ENCODE measurements at regions not wholly inside any gene's neighbourhood (a gene's known extent, or its start where the extent isn't known, plus 50 kb on each side); places are given as distances from the start of the nearest gene placed in this dataset.

DNA sequence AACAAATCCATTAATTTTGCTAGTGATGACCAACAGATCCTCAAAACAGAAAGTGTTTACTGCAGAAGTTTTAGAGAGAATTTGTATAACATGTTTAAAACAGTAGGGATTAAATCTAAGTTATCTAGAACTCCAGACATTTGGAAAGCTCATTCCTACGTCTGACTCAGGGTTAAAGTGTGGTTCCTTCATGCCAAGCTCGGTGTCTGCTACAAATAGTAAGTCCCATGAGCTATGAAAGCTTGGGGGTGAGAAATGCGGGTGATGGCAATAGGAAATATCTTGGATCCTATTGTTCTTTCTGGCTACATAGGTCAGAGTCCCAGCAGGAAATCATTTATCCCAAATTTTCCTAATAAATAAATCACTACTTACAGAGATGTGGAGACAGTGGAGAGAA lies 867.1 kb downstream of the UQCRFS1 start:
- no peak for DNase-seq (ENCODE audit: extremely low spot score)
- no peaks in the 10 kb centered on the region for H3K36me3 ChIP-seq (ENCODE audit: insufficient read depth)
- no peak overlapping the region for H3K4me3 ChIP-seq (ENCODE audit: low read depth, low read length)
- no peak overlapping the region for H3K27ac ChIP-seq (ENCODE audit: low read depth)
- no peaks in the 10 kb centered on the region for H3K4me1 ChIP-seq (ENCODE audit: insufficient read depth)
- WGBS = 39% methylated on average over 3 of the region's 3 CpGs

DNA sequence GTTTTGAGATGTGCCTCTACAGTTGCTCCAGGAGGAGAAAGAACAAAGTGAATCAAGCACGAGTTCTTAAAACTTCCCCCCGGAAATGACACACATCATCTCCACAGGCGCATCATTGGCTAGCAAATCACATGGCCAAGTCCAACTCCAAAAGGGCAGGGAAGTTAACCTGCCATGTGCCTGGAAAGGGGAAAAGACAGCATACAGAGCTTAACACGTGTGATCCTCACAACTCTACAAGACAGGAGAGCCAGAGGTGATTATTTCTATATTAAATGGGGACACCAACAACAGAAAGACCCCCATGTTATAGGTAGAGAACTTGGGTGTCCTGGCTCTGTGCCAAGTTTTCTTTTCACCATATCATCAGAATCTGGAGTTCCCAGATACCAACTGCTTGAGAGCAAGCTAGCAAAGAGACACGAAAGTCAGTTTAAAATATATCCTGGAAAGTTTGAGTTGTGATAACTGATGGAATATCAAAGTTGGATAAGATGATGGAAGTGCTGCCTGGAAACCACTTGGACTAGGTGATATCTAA lies 871.1 kb downstream of the UQCRFS1 start:
- H3K36me3 ChIP-seq (ENCODE audit: insufficient read depth) = no peaks in the 10 kb centered on the region
- H3K4me1 ChIP-seq (ENCODE audit: insufficient read depth) = no peaks in the 10 kb centered on the region
- WGBS = 83% methylated on average over 5 of the region's 5 CpGs
- no peak overlapping the region for H3K4me3 ChIP-seq (ENCODE audit: low read depth, low read length)
- no peak for DNase-seq (ENCODE audit: extremely low spot score)
- no peak overlapping the region for H3K27ac ChIP-seq (ENCODE audit: low read depth)

DNA sequence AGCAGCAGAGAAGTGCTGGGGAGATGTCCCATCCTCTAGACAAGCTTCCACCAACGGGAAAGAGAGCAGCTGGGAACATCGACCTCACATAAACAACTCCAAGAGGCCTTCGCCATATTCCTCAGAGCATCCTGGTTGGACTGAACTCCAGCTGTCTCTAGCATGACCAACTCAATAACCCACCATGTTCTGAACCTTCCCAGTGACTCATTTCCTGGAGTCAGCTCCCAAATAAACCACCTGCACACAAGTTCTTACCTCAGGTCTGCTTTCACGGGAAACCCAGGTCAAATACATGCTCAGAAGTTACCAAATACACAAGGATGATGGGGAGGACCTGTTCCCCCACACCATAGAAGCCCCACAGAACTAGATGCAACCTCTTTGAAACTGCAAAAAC lies 878.5 kb downstream of the UQCRFS1 start:
- Histone ChIP-seq H3K4me1 (ENCODE audit: insufficient read depth) (no peaks in the 10 kb centered on the region), H3K36me3 (ENCODE audit: insufficient read depth) (peaks cover 2% of the 10 kb centered on the region), H3K27ac (ENCODE audit: low read depth) (no peak overlapping the region), H3K4me3 (ENCODE audit: low read depth, low read length) (no peak overlapping the region)
- no peak for DNase-seq (ENCODE audit: extremely low spot score)
- WGBS = 62% methylated on average over 4 of the region's 4 CpGs

DNA sequence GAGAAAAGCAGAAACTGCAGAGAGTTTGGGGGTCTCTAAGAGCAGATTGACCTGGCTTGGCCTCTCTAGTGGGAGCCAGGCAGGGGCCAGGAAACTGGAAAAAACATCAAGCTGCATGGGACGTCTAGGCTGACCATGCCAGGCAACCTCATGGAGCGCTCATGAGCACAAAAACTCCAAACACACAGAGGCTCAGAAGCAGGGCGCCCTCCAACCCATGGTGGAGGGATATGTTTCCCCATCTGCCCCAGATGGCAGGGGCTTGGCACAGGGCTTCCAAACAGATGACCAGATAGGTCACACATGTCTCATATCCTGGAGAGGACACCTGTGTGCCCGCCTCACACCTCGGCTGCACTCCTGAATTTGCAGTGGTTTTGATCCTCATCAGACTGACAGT lies 879.0 kb downstream of the UQCRFS1 start:
- no peak for DNase-seq (ENCODE audit: extremely low spot score)
- Histone ChIP-seq H3K36me3 (ENCODE audit: insufficient read depth) (peaks cover 2% of the 10 kb centered on the region), H3K27ac (ENCODE audit: low read depth) (no peak overlapping the region), H3K4me3 (ENCODE audit: low read depth, low read length) (no peak overlapping the region), H3K4me1 (ENCODE audit: insufficient read depth) (no peaks in the 10 kb centered on the region)
- 79% methylated on average over 5 of the region's 5 CpGs for WGBS

DNA sequence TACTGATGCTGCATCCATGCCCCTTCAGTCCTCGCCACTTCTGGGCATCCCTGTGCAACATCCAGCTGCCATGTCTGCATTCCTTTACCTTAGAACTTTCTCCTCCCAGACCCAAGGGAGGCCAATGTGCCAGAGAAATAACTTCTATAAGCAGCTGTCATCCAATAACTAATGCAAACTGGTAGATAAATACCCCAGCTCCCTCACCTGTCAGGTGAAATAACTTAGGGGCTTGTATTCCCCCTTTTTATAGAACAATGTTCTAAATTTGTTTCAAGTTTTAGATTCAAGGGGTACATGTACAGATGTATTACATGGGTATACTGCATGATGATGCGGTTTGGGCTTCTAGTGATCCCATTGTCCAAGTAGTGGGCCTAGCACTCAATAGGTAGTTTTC lies 880.1 kb downstream of the UQCRFS1 start:
- no peak overlapping the region for H3K4me3 ChIP-seq (ENCODE audit: low read depth, low read length)
- WGBS = 92% methylated on average over 2 of the region's 2 CpGs
- no peak for DNase-seq (ENCODE audit: extremely low spot score)
- H3K36me3 ChIP-seq (ENCODE audit: insufficient read depth) = peaks cover 2% of the 10 kb centered on the region
- H3K27ac ChIP-seq (ENCODE audit: low read depth) = no peak overlapping the region
- no peaks in the 10 kb centered on the region for H3K4me1 ChIP-seq (ENCODE audit: insufficient read depth)

DNA sequence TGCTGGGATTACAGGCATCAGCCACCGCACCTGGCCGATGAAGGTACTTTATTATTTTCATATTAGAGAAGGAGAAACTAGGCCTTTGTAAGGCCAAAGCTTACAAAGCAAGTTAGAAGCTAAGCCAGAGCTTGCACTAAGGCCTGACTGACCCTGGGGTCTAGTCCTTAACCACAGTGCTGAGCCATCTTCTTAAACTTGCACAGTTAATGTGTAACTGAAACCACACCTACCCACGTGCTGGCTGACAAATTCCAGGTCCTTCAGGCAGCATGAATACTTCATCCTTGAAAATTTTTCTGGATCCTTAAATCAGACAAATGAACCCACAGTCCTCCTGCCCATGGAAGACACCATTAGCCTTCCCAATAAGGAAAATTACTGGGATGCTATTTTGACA lies 880.6 kb downstream of the UQCRFS1 start:
- DNase-seq (ENCODE audit: extremely low spot score) = no peak
- Histone ChIP-seq H3K27ac (ENCODE audit: low read depth) (no peak overlapping the region), H3K36me3 (ENCODE audit: insufficient read depth) (peaks cover 2% of the 10 kb centered on the region), H3K4me3 (ENCODE audit: low read depth, low read length) (no peak overlapping the region), H3K4me1 (ENCODE audit: insufficient read depth) (no peaks in the 10 kb centered on the region)
- WGBS = 78% methylated on average over 3 of the region's 3 CpGs

DNA sequence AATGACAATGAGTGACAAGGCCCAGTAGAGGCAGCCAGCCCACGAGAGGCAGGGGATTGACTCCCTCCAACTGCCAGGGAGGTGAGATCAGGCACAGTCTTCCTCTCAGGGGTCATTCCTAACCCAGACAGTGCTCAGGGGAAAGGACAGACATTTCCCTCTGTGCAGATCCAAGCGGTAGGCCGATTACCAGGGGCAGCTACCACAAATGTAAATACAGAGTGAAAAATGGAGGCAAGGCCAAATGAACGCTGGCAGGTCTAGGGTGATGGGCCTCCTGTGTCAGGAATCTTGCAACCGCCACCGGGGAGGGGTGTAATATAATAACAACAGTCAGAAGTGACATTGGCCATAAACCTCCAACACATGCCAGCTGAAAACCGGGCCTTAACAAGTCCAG lies 881.4 kb downstream of the UQCRFS1 start:
- H3K27ac ChIP-seq (ENCODE audit: low read depth) = no peak overlapping the region
- no peaks in the 10 kb centered on the region for H3K4me1 ChIP-seq (ENCODE audit: insufficient read depth)
- 75% methylated on average over 7 of the region's 7 CpGs for WGBS
- no peak overlapping the region for H3K4me3 ChIP-seq (ENCODE audit: low read depth, low read length)
- peaks cover 2% of the 10 kb centered on the region for H3K36me3 ChIP-seq (ENCODE audit: insufficient read depth)
- no peak for DNase-seq (ENCODE audit: extremely low spot score)

DNA sequence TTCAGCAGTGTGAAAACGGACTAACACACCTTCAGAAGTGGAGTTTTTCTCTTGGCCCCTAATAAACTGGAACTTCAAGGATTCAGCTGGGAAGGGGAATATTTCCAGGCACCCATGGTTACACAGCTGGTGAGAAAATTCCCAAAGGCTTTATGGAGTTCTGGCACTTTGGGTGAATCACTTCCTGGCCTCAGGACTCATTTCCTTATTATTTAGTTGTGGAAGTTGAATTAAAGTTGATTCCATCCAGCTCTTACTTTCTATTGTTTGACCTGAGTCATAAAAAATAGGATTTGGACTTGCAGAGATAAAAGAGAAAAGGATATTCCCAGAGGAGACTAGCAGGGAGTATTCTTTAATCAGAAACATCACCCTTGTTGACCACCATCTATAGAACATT lies 882.1 kb downstream of the UQCRFS1 start:
- Histone ChIP-seq H3K4me3 (ENCODE audit: low read depth, low read length) (no peak overlapping the region), H3K27ac (ENCODE audit: low read depth) (no peak overlapping the region), H3K36me3 (ENCODE audit: insufficient read depth) (peaks cover 2% of the 10 kb centered on the region), H3K4me1 (ENCODE audit: insufficient read depth) (no peaks in the 10 kb centered on the region)
- 55% methylated on average over 1 of the region's 1 CpG for WGBS
- no peak for DNase-seq (ENCODE audit: extremely low spot score)

DNA sequence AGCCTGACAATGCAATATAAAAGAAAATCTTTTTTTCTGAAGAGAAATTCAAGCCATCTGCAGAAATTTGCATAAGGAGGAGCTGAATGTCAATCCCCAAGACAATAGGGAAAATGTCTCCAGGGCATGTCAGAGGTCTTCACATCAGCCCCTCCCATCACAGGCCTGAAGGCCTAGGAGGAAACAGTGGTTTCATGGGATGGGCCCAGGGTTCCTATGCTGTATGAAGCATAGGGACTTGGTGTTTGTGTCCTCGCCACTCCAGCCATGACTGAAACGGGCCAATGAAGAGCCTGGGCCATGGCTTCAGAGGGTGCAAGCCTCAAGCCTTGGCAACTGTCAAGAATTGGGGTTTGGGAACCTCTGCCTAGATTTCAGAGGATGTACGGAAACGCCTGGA lies 883.5 kb downstream of the UQCRFS1 start:
- Histone ChIP-seq H3K4me3 (ENCODE audit: low read depth, low read length) (no peak overlapping the region), H3K36me3 (ENCODE audit: insufficient read depth) (peaks cover 2% of the 10 kb centered on the region), H3K4me1 (ENCODE audit: insufficient read depth) (no peaks in the 10 kb centered on the region), H3K27ac (ENCODE audit: low read depth) (no peak overlapping the region)
- no peak for DNase-seq (ENCODE audit: extremely low spot score)
- WGBS = 76% methylated on average over 4 of the region's 4 CpGs

DNA sequence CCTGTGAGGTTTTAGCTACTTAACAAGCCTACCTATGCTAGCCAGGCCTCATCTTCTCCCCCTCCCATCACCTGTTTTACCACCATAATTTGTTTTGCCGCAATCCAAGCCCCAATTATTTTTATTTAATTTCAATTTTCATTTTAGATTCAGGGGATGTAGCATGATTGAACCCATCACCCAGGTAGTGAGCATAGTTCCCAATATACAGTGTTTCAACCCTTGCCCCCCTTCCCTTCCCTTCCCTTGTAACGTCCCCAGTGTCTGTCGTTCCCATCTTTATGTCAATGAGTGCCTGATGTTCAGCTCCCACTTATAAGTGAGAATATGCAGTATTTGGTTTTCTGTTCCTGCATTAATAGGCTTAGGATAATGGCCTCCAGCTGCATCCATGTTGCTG lies 885.0 kb downstream of the UQCRFS1 start:
- no peaks in the 10 kb centered on the region for H3K36me3 ChIP-seq (ENCODE audit: insufficient read depth)
- no peak overlapping the region for H3K27ac ChIP-seq (ENCODE audit: low read depth)
- H3K4me3 ChIP-seq (ENCODE audit: low read depth, low read length) = no peak overlapping the region
- DNase-seq (ENCODE audit: extremely low spot score) = no peak
- WGBS = 73% methylated on average over 3 of the region's 3 CpGs
- H3K4me1 ChIP-seq (ENCODE audit: insufficient read depth) = no peaks in the 10 kb centered on the region

DNA sequence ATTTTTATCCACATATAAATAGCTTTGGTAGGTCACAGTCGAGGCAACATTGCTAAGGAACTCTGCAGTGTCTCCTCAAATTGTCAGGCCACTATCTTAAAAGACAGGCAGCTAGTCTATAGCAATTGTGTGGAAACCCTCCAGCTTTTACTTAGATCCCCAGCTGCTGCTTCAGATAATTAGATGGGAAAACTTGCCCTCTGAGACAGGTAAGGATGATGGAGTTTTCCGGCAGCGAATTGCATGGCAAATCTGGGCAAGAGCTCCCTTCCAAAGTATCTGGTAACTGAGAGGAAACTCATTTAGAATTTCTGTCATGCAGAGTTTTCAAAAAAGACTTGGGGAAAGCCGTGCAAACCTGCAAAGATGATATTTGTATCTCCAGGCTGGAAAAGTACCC lies 886.2 kb downstream of the UQCRFS1 start:
- Histone ChIP-seq H3K4me1 (ENCODE audit: insufficient read depth) (no peaks in the 10 kb centered on the region), H3K36me3 (ENCODE audit: insufficient read depth) (no peaks in the 10 kb centered on the region), H3K4me3 (ENCODE audit: low read depth, low read length) (no peak overlapping the region), H3K27ac (ENCODE audit: low read depth) (no peak overlapping the region)
- 57% methylated on average over 4 of the region's 4 CpGs for WGBS
- no peak for DNase-seq (ENCODE audit: extremely low spot score)

DNA sequence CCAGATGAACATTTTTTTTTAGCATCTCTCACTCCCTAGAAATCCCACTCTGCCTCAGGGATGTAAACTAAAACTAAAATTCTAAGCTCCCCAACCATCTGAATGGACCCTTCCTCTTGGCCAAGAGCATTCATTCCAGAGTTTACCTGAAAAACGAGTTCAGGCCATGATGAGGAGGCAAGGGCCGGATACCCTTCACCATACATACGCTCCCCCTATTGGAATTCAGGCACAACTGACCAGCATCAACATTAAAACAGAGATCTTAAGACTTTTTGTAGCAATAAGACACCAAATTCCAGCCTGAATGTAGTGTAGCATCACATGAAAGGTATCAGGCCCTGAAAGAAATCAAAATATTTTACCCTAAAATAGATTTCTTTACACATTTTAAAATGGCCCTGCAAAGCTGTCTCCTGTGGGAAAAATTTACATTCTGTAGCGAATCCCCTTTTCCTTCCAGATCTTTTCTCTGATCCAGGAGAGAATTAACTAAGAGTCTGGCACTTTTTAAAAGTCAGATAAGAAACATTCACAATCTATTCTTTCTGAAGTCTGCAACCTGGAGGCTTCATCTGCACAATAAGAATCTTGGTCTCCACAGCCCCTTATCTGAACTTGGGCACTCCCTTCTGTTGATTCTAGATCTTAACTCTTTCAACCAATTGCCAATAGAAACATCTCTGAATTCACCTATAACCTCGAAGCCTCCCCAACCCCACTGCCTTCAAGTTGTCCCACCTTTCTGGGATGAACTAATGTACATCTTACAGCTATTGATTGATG lies 888.5 kb downstream of the UQCRFS1 start:
- Histone ChIP-seq H3K27ac (ENCODE audit: low read depth) (no peak overlapping the region), H3K4me3 (ENCODE audit: low read depth, low read length) (no peak overlapping the region), H3K4me1 (ENCODE audit: insufficient read depth) (no peaks in the 10 kb centered on the region), H3K36me3 (ENCODE audit: insufficient read depth) (no peaks in the 10 kb centered on the region)
- DNase-seq (ENCODE audit: extremely low spot score) = no peak
- WGBS = 57% methylated on average over 5 of the region's 5 CpGs

DNA sequence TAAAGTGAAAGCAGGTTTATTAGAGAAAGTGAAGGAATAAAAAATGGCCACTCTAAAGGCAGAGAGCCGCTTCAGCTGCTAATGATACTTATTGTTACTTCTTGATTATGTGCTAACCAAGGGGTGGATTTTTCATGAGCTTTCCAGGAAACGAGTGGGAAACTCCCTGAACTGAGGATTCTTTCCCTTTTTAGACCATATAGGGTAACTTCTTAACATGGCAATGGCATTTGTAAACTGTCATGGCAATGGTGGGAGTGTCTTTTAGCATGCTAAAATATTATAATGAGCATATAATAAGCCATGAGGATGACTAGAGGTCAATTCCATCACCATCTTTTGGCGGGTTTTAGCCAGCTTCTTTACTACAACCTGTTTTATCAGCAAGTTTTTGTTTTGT lies 890.0 kb downstream of the UQCRFS1 start:
- no peak for DNase-seq (ENCODE audit: extremely low spot score)
- no peak overlapping the region for H3K4me3 ChIP-seq (ENCODE audit: low read depth, low read length)
- H3K36me3 ChIP-seq (ENCODE audit: insufficient read depth) = no peaks in the 10 kb centered on the region
- no peaks in the 10 kb centered on the region for H3K4me1 ChIP-seq (ENCODE audit: insufficient read depth)
- H3K27ac ChIP-seq (ENCODE audit: low read depth) = no peak overlapping the region
- 64% methylated on average over 3 of the region's 3 CpGs for WGBS

DNA sequence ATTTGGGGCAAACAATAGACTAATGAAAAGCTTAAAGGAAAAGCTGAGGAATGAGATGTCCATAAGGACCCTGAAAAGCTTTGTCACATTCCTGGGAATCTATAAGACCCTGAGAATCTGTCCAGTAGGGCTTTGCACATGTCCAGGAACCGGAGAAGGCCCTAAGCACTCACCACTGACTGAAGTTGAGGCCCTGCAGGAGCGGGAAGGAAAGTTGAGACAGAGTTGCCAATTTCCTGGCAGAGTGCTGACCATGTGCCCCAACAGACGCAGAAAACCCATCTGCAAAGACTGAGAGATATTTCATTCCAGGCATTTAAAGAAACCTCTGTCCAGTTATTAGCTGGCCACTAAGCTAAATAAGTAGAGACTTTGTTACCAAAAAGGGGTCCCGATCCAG lies 890.5 kb downstream of the UQCRFS1 start:
- WGBS = 77% methylated on average over 4 of the region's 4 CpGs
- DNase-seq (ENCODE audit: extremely low spot score) = no peak

More for the DNA sequence above, 890.5 kb downstream of the UQCRFS1 start:
- Histone ChIP-seq H3K27ac (ENCODE audit: low read depth) (no peak overlapping the region), H3K4me1 (ENCODE audit: insufficient read depth) (no peaks in the 10 kb centered on the region), H3K36me3 (ENCODE audit: insufficient read depth) (no peaks in the 10 kb centered on the region), H3K4me3 (ENCODE audit: low read depth, low read length) (no peak overlapping the region)
